ENCODE measurements at regions not wholly inside any gene's neighbourhood (a gene's known extent, or its start where the extent isn't known, plus 50 kb on each side); places are given as distances from the start of the nearest gene placed in this dataset.

GRCh38 chr1:101316799-101317198 lies 80.0 kb downstream of the S1PR1 start:
- DNase-seq (ENCODE audit: low read depth in 2 of 2): no peak

GRCh38 chr1:101317590-101317989 lies 80.8 kb downstream of the S1PR1 start:
- no peak for DNase-seq (ENCODE audit: low read depth in 2 of 2)

GRCh38 chr1:101323535-101323934 lies 86.7 kb downstream of the S1PR1 start:
- DNase-seq (ENCODE audit: low read depth in 2 of 2): no peak

GRCh38 chr1:101325144-101325543 lies 88.3 kb downstream of the S1PR1 start:
- no peak for DNase-seq (ENCODE audit: low read depth in 2 of 2)

GRCh38 chr1:101330427-101331130 lies 93.8 kb downstream of the S1PR1 start:
- no peak for DNase-seq (ENCODE audit: low read depth in 2 of 2)

- DNase-seq (ENCODE audit: low read depth in 2 of 2): no peak
Observed at GRCh38 chr1:101331794-101332193, 95.0 kb downstream of the S1PR1 start.

GRCh38 chr1:101332633-101333032 lies 95.8 kb downstream of the S1PR1 start:
- DNase-seq (ENCODE audit: low read depth in 2 of 2): no peak

GRCh38 chr1:101333186-101333585 lies 96.4 kb downstream of the S1PR1 start:
- DNase-seq (ENCODE audit: low read depth in 2 of 2): no peak

GRCh38 chr1:101337968-101338367 lies 101.1 kb downstream of the S1PR1 start:
- DNase-seq (ENCODE audit: low read depth in 2 of 2): no peak

- peak in 1 of 2 donors; percentile 11 for DNase-seq (ENCODE audit: low read depth in 2 of 2)
Observed at GRCh38 chr1:101338714-101339430, 102.1 kb downstream of the S1PR1 start.

GRCh38 chr1:101344745-101345144 lies 107.9 kb downstream of the S1PR1 start:
- DNase-seq (ENCODE audit: low read depth in 2 of 2): no peak

- no peak for DNase-seq (ENCODE audit: low read depth in 2 of 2)
Observed at GRCh38 chr1:101346419-101346818, 109.6 kb downstream of the S1PR1 start.

- no peak for DNase-seq (ENCODE audit: low read depth in 2 of 2)
Observed at GRCh38 chr1:101356013-101356412, 119.2 kb downstream of the S1PR1 start.

- no peak for DNase-seq (ENCODE audit: low read depth in 2 of 2)
Observed at GRCh38 chr1:101356604-101357443, 120.0 kb downstream of the S1PR1 start.

GRCh38 chr1:101357444-101357986 lies 120.7 kb downstream of the S1PR1 start:
- peak; percentile 23 to 42 for DNase-seq (ENCODE audit: low read depth in 2 of 2)

- DNase-seq (ENCODE audit: low read depth in 2 of 2): no peak
Observed at GRCh38 chr1:101360506-101360905, 123.7 kb downstream of the S1PR1 start.

- no peak for DNase-seq (ENCODE audit: low read depth in 2 of 2)
Observed at GRCh38 chr1:101363891-101364318, 127.1 kb downstream of the S1PR1 start.

GRCh38 chr1:101364370-101365120 lies 127.7 kb downstream of the S1PR1 start:
- DNase-seq (ENCODE audit: low read depth in 2 of 2): no peak

GRCh38 chr1:101365186-101365585 lies 128.4 kb downstream of the S1PR1 start:
- DNase-seq (ENCODE audit: low read depth in 2 of 2): no peak

- no peak for DNase-seq (ENCODE audit: low read depth in 2 of 2)
Observed at GRCh38 chr1:101365878-101366277, 129.1 kb downstream of the S1PR1 start.

- no peak for DNase-seq (ENCODE audit: low read depth in 2 of 2)
Observed at GRCh38 chr1:101366513-101367215, 129.8 kb downstream of the S1PR1 start.
